GM13977 (cell line): ENCODE measurements at regions not wholly inside any gene's neighbourhood (a gene's known extent, or its start where the extent isn't known, plus 50 kb on each side); places are given as distances from the start of the nearest gene placed in this dataset.
"Not testable (repeated sequence)": the region's sequence is repeated elsewhere in the genome, so short reads cannot be mapped to it uniquely, and the experiment has no call there.

Experiments
- DNase-seq: peaks from one replicate; pipeline ENCODE4 v3.0.0; 2012; ENCODE audit warnings: low spot score
- in situ Hi-C: fragments of 300-500 bp; cut with MboI; formaldehyde crosslinking; loops from one replicate; pipeline ENCODE4 v1.12.0; 2022; ENCODE audit warnings: low sequenced_read_pairs, low pct_unique_long_range_greater_than_20kb, mixed read lengths, inconsistent platforms; ENCODE audit not compliant: unreplicated experiment
- TF ChIP-seq, protein P1 (sequence below): IDR thresholded peaks from 2 replicates; pipeline ENCODE4 v1.5.1; 2012; ENCODE audit warnings: mild to moderate bottlenecking, control low read depth; ENCODE audit not compliant: insufficient read depth; ENCODE audit errors: extremely low read depth, missing control alignments

GRCh38 chr10:6926971-6927370 is 346.9 kb upstream of the PRKCQ start:
- TF ChIP-seq, protein P1, sequence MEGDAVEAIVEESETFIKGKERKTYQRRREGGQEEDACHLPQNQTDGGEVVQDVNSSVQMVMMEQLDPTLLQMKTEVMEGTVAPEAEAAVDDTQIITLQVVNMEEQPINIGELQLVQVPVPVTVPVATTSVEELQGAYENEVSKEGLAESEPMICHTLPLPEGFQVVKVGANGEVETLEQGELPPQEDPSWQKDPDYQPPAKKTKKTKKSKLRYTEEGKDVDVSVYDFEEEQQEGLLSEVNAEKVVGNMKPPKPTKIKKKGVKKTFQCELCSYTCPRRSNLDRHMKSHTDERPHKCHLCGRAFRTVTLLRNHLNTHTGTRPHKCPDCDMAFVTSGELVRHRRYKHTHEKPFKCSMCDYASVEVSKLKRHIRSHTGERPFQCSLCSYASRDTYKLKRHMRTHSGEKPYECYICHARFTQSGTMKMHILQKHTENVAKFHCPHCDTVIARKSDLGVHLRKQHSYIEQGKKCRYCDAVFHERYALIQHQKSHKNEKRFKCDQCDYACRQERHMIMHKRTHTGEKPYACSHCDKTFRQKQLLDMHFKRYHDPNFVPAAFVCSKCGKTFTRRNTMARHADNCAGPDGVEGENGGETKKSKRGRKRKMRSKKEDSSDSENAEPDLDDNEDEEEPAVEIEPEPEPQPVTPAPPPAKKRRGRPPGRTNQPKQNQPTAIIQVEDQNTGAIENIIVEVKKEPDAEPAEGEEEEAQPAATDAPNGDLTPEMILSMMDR, result no peak
- no peak for DNase-seq
- in situ Hi-C loops, result no loop called here

GRCh38 chr10:6925146-6925545 is 345.1 kb upstream of the PRKCQ start:
- in situ Hi-C loops, result no loop called here
- TF ChIP-seq, protein P1, result no peak
- no peak for DNase-seq

DNA sequence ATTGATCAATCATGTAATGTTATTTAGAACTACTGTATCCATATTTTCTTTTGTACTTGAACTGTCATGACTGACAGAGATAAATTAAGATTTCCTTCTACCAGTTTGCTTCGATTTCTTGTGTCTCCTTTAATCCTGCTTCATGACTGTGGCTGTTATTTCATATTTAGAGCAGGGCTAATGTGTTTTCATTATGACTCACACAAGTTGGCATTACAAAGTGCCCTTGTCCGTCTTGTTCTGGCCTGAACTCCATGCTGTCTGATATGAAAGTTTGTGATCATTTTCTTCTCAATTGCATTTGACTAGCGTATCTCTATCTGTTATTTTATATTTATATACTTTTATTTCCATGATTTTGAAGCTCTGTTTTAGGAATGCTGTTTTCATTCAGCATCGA is 344.1 kb upstream of the PRKCQ start:
- TF ChIP-seq, protein P1, result no peak
- in situ Hi-C loops, result no loop called here
- DNase-seq, result no peak

DNA sequence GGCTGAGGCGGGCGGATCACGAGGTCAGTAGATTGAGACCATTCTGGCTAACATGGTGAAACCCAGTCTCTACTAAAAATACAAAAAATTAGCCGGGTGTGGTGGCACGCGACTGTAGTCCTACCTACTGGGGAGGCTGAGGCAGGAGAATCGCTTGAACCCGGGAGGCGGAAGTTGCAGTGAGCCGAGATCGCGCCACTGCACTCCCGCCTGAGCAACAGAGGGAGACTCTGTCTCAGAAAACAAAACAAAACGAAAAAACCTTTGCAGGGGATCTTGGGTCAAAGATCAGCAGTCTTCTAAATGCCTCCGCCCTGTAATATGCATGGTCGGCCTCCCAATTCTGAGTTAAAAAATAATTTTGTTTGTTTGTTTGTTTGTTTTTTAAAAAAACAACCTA is 340.9 kb upstream of the PRKCQ start:
- in situ Hi-C loops, result not testable (repeated sequence)

GRCh38 chr10:6920072-6921019 is 340.3 kb upstream of the PRKCQ start:
- peak; percentile 67 for DNase-seq
- in situ Hi-C loops, result no loop called here
- TF ChIP-seq, protein P1, result peak; percentile 96

More for the DNA sequence above, 340.9 kb upstream of the PRKCQ start:
- DNase-seq, result not testable (repeated sequence)

DNA sequence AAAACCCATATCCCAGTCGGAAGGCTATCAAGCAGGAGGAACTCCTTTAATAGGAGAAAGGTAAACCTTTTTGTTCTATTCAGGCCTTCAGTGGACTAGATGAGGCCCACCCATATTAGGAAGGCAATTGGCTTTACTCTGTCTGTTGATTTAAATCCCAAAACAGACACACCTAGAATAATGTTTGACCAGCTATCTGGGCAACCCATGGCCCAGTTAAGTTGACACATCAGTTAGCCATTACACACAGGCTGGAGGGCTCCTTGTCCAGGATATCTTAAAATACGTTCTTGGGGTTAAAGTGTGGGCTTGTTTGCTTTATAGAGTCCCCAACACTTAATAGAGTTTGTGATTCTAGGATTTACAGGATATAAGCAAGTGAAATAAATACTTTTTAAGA is 339.0 kb upstream of the PRKCQ start:
- TF ChIP-seq, protein P1, result no peak
- in situ Hi-C loops, result loop anchor here (10.0 kb wide), 1 partner anchor 496 kb away; the partner anchor contains the start of gene SFMBT2

GRCh38 chr10:6918305-6918704 is 338.2 kb upstream of the PRKCQ start:
- no peak for DNase-seq
- TF ChIP-seq, protein P1, result peak; percentile 69
- in situ Hi-C loops, result loop anchor here (10.0 kb wide), 1 partner anchor 496 kb away; the partner anchor contains the start of gene SFMBT2

More for the DNA sequence above, 339.0 kb upstream of the PRKCQ start:
- DNase-seq, result no peak
